Activated T-helper 17 cell treated with anti-CD3 and anti-CD28 coated beads, Interleukin-2, amount 50 U/mL, for 72 hours (primary cell): ENCODE measurements at regions not wholly inside any gene's neighbourhood (a gene's known extent, or its start where the extent isn't known, plus 50 kb on each side); places are given as distances from the start of the nearest gene placed in this dataset.

Experiments
- ATAC-seq: fragments of 150-1000 bp; cut with Tn5 transposase; replicated peaks from 2 replicates; pipeline ENCODE4 v1.10.0; 2021; ENCODE audit warnings: mild to moderate bottlenecking, moderate library complexity
- H3K27ac Mint-ChIP-seq: one replicate; pipeline ENCODE4 v1.8.0; 2022; ENCODE audit warnings: mixed read lengths
- H3K27me3 Mint-ChIP-seq: one replicate; pipeline ENCODE4 v1.8.0; 2022; ENCODE audit warnings: mixed read lengths
- H3K36me3 Mint-ChIP-seq: one replicate; pipeline ENCODE4 v1.8.0; 2022; ENCODE audit warnings: low read depth, mild to moderate bottlenecking, mixed read lengths
- H3K4me1 Mint-ChIP-seq: one replicate; pipeline ENCODE4 v1.8.0; 2022; ENCODE audit warnings: mixed read lengths
- H3K4me3 Mint-ChIP-seq: one replicate; pipeline ENCODE4 v1.8.0; 2022; ENCODE audit warnings: mild to moderate bottlenecking, mixed read lengths
- H3K9me3 Mint-ChIP-seq: one replicate; pipeline ENCODE4 v1.8.0; 2022; ENCODE audit warnings: mixed read lengths

DNA sequence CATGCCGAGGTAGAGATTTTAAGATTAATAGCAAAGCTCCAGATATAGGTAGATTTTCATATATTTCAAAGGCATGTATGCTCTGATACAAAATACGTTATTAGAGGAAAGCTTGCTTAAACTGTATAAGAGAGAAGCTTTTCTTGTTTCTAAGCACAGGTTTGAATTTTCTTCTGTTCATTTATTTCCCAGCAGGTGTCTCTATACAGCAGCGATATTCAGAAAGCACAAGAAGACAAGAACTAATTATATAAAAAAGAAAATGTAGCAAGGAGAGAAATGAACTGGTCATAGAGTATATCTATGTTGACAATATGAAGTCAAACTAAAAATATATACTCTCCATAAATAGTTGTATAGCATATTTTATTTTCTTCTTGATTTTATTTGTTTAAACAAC lies 307.4 kb upstream of the NOVA1 start:
- no peak overlapping the region for H3K27ac Mint-ChIP-seq
- H3K27me3 Mint-ChIP-seq, result no peaks in the 10 kb centered on the region
- H3K9me3 Mint-ChIP-seq, result peaks cover 8% of the 10 kb centered on the region
- H3K36me3 Mint-ChIP-seq, result no peaks in the 10 kb centered on the region
- ATAC-seq, result no peak
- no peaks in the 10 kb centered on the region for H3K4me1 Mint-ChIP-seq
- H3K4me3 Mint-ChIP-seq, result no peak overlapping the region

DNA sequence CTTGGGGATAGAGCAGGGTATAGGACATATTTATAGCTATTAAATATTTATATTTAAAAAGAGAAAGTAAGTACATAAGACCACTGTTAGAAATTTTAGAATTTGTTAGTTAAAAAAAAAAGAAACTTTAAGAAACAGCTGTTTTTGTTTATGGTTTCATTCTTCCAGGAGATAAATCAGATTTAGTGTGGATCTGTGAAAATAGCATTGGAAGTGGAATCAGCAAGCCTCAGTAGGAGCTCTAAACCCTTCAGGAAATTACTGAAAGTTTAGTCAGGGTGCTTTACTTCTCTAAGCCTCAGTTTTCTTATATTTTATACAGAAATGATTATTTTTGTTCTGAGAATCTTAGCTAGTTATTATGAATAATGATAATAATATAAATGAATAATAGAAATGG lies 316.0 kb upstream of the NOVA1 start:
- H3K36me3 Mint-ChIP-seq, result no peaks in the 10 kb centered on the region
- no peak for ATAC-seq
- no peaks in the 10 kb centered on the region for H3K4me1 Mint-ChIP-seq
- no peak overlapping the region for H3K4me3 Mint-ChIP-seq
- H3K27ac Mint-ChIP-seq, result no peak overlapping the region
- H3K9me3 Mint-ChIP-seq, result peaks cover 14% of the 10 kb centered on the region
- H3K27me3 Mint-ChIP-seq, result no peaks in the 10 kb centered on the region

DNA sequence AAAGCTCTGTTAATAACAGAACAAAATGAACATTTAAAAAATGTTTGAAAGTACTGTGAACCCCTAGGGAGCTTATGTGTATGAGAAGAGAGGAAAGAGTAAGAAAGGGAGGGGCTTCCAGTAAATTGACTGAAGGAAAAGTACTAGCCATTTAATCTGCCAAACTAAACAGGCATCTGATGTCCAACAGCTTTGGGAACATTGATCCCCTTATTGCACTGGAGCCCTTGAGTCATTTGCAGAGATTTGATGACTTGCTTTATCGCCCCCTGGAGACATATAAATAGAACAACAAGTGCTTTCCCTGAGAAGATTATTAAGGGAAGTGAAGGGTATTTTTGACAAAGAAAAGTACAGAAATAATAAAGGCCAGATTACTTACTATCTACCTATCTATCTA lies 319.3 kb upstream of the NOVA1 start:
- ATAC-seq, result no peak
- H3K4me1 Mint-ChIP-seq, result no peaks in the 10 kb centered on the region
- peaks cover 31% of the 10 kb centered on the region for H3K9me3 Mint-ChIP-seq
- no peaks in the 10 kb centered on the region for H3K36me3 Mint-ChIP-seq
- no peak overlapping the region for H3K27ac Mint-ChIP-seq
- H3K4me3 Mint-ChIP-seq, result no peak overlapping the region
- no peaks in the 10 kb centered on the region for H3K27me3 Mint-ChIP-seq

DNA sequence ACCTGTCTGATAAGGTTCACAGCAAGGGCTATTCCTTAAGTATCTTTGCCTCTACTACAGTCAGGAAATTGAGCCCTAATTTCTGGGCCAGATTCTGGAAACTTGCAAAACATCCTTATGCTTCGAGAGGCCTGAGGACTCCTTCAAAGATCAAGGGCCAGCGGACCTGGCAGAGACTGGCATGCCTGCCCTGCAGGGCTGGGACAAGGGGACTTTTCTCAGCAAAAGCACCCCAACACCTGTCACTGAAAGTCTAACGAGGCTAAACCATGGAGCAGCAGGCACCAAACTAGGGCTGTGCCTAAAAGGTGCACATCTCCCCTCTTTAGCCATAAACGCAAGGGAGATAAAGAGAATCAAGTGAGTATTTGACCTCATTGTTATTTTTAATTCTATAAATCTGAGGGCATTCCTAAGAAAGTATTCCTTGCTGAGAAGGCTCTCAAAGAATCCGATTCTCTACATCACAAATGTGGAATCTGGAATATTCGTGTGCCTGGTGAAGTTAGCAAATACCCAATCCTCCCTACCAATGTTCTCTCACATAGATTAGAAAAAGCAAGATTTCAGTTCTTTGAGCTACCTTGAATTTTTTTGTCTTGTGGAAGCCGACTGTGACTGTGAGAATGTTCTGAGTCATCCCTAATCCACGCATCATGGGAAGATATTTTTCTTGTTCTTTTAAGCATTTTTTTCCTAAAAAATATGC lies 328.2 kb upstream of the NOVA1 start:
- Mint-ChIP-seq H3K4me3 (no peak overlapping the region), H3K27ac (no peak overlapping the region), H3K36me3 (no peaks in the 10 kb centered on the region), H3K9me3 (peaks cover 10% of the 10 kb centered on the region), H3K4me1 (no peaks in the 10 kb centered on the region), H3K27me3 (no peaks in the 10 kb centered on the region)
- no peak for ATAC-seq

DNA sequence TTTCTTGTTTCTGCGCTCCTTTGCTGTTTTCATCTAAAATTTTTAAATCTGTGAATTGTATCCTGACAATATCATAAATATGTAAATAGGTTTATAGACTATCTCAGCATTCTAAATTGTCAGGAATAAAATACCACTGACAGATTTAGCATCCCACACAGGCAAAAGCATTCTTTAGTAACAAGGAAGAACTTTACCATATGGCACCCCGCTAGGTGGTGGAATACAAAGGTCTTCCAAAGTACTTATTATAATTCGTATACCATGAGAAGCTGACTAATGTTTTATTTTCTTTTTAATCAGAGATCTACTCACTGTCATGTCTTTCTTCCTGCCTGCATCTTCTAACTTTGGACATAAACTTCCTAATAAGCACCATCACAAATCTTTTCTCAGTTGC lies 328.8 kb upstream of the NOVA1 start:
- Mint-ChIP-seq H3K9me3 (peaks cover 6% of the 10 kb centered on the region), H3K27ac (no peak overlapping the region), H3K27me3 (no peaks in the 10 kb centered on the region), H3K4me3 (no peak overlapping the region), H3K4me1 (no peaks in the 10 kb centered on the region), H3K36me3 (no peaks in the 10 kb centered on the region)
- ATAC-seq, result no peak

DNA sequence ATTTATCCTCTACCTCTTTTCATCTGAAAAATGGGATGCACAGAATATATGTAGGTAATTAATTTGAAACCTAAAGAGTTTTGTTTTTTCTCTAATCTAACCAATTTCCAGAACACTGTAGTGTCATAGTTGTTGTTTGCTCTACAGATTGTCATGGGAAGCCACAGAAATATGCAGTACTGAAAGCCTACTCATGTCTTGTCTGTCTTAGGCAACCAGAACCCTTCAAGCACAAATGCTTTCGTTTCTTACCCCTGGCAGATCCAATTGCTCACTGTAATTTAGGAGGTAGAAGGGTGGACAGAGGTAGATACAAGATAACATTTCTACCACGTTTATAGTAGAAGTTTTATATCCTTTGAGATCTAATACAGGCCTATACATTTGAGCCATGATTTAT lies 330.2 kb upstream of the NOVA1 start:
- H3K4me3 Mint-ChIP-seq, result no peak overlapping the region
- no peaks in the 10 kb centered on the region for H3K27me3 Mint-ChIP-seq
- H3K4me1 Mint-ChIP-seq, result no peaks in the 10 kb centered on the region
- H3K9me3 Mint-ChIP-seq, result peaks cover 4% of the 10 kb centered on the region
- no peak overlapping the region for H3K27ac Mint-ChIP-seq
- no peaks in the 10 kb centered on the region for H3K36me3 Mint-ChIP-seq
- ATAC-seq, result no peak

DNA sequence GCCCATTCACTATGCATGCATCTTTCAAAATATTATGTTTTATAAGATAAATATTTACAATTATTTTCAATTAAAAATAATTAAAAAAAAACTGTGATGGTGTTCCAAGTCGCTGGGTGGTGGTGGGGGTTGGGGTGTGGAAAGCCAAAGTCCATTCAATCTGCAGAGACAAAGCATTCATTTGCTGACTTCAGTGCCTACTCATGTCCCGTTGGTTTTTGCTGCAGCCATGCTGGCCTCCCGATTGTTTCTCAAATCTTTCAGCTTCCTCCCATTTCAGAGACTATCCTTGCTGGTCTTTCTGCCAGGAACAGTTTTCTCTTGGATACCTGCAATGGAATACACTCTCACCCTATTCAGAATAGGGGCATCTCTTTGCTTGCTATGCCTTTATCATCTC lies 331.5 kb upstream of the NOVA1 start:
- Mint-ChIP-seq H3K9me3 (peaks cover 8% of the 10 kb centered on the region), H3K36me3 (no peaks in the 10 kb centered on the region), H3K4me3 (no peak overlapping the region), H3K27me3 (no peaks in the 10 kb centered on the region), H3K27ac (no peak overlapping the region), H3K4me1 (no peaks in the 10 kb centered on the region)
- no peak for ATAC-seq

DNA sequence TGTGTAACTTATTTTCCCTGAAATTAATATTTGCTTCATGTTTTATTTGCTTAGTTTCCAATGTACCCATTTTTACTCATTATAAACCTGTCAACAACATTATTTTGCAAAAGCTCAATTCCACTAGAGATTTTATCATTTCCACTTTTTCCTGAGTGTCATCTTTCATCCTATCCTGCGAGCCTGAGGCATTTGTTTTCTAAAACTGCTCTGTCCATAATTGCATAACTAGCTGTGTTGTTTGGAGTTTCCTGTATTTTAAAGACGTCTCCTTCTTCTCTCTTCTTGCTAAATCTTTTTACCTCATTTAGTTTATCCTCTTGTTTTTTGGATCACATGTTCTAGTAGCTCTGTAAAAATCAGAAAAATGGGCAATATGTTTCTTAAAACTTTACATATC lies 332.7 kb upstream of the NOVA1 start:
- no peak overlapping the region for H3K27ac Mint-ChIP-seq
- H3K36me3 Mint-ChIP-seq, result no peaks in the 10 kb centered on the region
- no peak overlapping the region for H3K4me3 Mint-ChIP-seq
- peaks cover 13% of the 10 kb centered on the region for H3K9me3 Mint-ChIP-seq
- ATAC-seq, result no peak
- no peaks in the 10 kb centered on the region for H3K27me3 Mint-ChIP-seq
- H3K4me1 Mint-ChIP-seq, result no peaks in the 10 kb centered on the region

DNA sequence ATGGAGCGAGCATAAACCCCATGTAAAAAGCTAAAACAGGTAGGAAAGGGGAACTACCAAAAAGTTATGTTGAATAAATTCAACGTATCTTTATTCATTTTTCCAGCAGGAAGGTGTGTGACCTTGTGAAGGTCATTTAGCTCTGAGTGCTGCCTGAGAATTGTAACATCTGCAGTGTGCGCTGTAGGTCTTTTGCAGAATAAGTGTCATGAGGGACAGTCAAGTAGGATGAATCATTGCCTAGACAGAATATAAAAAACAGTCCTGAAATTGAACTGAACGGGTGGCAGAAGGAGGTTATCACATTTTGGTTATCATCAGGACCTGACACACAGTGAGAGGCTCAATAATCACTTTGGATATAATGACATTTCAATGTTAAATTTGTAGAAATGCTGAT lies 334.8 kb upstream of the NOVA1 start:
- no peak for ATAC-seq
- Mint-ChIP-seq H3K27me3 (no peaks in the 10 kb centered on the region), H3K27ac (no peak overlapping the region), H3K4me3 (no peak overlapping the region), H3K9me3 (peaks cover 14% of the 10 kb centered on the region), H3K4me1 (no peaks in the 10 kb centered on the region), H3K36me3 (no peaks in the 10 kb centered on the region)

DNA sequence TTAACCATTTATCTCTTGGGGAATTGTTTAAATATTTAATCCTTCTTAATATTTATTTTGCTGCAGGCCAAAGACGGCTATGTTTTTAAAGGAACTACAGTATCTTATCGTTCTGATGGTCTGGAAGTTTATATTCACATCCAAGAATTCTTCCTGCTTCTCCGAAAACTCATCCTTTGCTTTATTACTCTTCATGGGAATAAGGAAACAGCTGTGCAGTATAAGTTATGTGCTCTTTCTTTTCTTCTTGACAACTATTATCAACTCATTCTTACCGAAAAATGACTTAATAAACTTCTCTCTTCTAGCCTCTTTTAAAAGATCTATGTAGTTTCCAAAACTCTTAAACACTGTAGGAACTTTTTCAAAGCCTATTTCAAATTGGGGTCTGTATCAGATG lies 335.6 kb upstream of the NOVA1 start:
- Mint-ChIP-seq H3K9me3 (peaks cover 10% of the 10 kb centered on the region), H3K4me1 (no peaks in the 10 kb centered on the region), H3K27me3 (no peaks in the 10 kb centered on the region), H3K27ac (no peak overlapping the region), H3K36me3 (no peaks in the 10 kb centered on the region), H3K4me3 (no peak overlapping the region)
- no peak for ATAC-seq

DNA sequence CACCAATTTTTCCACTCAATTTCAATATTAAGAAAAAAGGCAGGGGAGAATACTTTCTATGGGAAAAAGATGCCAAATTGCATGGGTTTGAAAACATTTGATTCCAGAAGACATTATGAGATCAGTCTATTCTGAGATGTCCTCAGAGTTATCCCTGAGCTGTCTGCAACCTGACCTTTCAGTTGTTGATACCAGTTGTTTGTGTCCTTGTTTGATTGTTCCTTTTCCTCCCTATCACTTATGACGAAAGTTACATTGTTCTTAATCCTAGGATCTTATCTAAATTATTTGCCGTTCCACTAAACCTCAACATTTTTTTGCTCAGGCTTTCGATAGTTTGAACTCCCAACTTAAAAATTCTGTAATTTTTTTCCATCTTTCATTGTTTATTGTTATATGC lies 336.3 kb upstream of the NOVA1 start:
- Mint-ChIP-seq H3K27me3 (no peaks in the 10 kb centered on the region), H3K36me3 (no peaks in the 10 kb centered on the region), H3K9me3 (peaks cover 10% of the 10 kb centered on the region), H3K4me1 (no peaks in the 10 kb centered on the region), H3K27ac (no peak overlapping the region), H3K4me3 (no peak overlapping the region)
- no peak for ATAC-seq

DNA sequence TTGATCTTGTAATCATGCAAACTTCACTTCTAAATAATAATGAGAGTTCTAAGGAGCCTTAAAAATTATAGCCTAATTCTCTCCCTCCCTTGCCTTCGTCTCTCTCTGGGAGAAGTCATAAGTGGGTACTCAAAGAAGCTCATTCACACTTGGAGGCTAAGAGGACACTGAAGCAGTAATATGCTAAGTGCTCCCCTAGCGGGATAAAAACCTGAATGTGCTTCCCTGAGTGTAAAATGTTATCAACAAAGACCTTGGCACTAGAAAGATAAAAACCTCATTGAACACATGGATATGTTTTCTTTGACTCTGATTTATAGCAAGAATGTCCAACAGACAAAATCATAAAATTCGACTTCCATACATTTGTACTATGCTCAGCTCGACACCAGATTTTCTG lies 337.9 kb upstream of the NOVA1 start:
- Mint-ChIP-seq H3K9me3 (peaks cover 18% of the 10 kb centered on the region), H3K27me3 (no peaks in the 10 kb centered on the region)

DNA sequence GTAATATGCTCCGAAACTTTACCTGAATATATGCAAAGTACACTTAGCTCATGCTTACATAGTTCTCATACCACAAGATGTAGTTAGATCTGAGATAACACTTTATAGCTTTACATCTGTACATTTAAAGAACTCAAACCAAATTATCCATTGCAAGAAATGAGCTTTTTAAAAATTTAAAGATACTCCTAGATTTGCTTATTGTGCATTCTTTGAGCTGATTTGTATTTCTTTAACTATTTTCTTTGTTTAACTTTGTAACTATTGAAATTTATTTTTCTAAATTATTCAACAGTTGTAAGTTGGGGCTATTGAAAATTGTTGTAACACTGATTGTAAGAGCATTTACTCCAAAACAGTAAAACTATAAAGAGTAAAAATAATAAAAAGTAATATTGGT lies 340.2 kb upstream of the NOVA1 start:
- Mint-ChIP-seq H3K27me3 (no peaks in the 10 kb centered on the region), H3K27ac (no peak overlapping the region), H3K9me3 (peaks cover 25% of the 10 kb centered on the region), H3K4me1 (no peaks in the 10 kb centered on the region), H3K36me3 (no peaks in the 10 kb centered on the region), H3K4me3 (no peak overlapping the region)
- ATAC-seq, result no peak

More for the DNA sequence above, 337.9 kb upstream of the NOVA1 start:
- ATAC-seq, result no peak
- H3K4me1 Mint-ChIP-seq, result no peaks in the 10 kb centered on the region
- no peak overlapping the region for H3K27ac Mint-ChIP-seq
- no peak overlapping the region for H3K4me3 Mint-ChIP-seq
- no peaks in the 10 kb centered on the region for H3K36me3 Mint-ChIP-seq

DNA sequence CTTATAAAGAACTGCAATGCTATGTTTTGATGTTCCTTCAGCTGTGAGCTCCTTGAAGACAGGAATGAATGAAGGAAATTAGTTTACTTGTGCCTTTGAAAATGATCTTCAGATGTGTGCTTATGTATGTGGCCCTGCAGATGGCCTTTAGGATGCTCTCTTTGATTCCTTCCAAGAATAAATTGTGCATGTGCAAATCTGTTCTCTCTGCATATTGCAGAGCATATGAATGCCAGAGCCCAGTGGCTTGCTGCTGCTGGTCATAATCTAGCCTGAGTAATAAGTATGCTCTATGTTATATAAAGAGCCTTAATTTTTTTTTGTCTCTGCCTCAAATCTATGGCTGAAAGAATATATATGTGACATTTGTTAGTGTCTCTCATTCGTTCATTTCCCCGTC lies 341.9 kb upstream of the NOVA1 start:
- Mint-ChIP-seq H3K4me3 (no peak overlapping the region), H3K27me3 (no peaks in the 10 kb centered on the region), H3K9me3 (peaks cover 29% of the 10 kb centered on the region), H3K36me3 (no peaks in the 10 kb centered on the region), H3K27ac (no peak overlapping the region), H3K4me1 (no peaks in the 10 kb centered on the region)
- no peak for ATAC-seq

DNA sequence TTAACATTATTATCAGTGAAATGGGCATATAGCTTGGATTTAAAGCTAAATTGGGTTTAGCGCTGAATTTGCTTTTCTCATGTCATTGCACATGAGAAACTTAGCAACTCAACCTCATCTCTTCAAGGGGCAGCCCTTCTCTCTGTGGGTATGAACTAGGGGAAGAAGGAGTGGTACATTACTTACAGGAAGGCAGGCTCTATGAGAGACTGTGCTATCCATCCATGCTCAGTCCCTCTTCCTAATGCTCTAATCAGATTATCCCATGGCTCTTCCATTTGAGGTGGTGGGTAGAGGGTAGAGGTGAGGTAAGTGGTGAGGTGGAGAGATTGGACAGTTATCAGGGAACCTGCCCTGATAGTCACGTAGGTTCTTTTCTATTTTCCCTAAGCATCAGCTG lies 343.7 kb upstream of the NOVA1 start:
- no peaks in the 10 kb centered on the region for H3K4me1 Mint-ChIP-seq
- no peak overlapping the region for H3K4me3 Mint-ChIP-seq
- H3K27ac Mint-ChIP-seq, result no peak overlapping the region
- H3K9me3 Mint-ChIP-seq, result peaks cover 25% of the 10 kb centered on the region
- no peaks in the 10 kb centered on the region for H3K27me3 Mint-ChIP-seq
- no peak for ATAC-seq
- H3K36me3 Mint-ChIP-seq, result no peaks in the 10 kb centered on the region

DNA sequence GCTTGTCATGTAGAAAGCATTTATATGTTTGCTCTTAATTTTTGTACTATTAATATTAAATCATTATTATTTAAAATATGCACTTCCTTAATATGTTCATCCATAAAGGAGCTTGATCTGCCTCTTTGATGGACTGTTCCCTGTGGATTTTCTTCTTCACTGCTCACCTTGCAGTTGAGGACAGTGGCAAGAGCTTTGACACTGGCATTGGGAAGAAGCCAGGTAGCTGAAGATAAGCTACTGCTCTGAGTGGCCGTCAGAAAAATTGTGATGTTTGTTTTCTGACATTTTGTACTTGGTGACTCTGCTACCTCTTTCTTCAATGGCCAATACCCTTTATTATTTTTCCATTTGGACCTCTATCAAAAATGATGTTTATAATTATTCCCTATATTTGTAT lies 349.4 kb upstream of the NOVA1 start:
- no peak overlapping the region for H3K27ac Mint-ChIP-seq
- peaks cover 15% of the 10 kb centered on the region for H3K9me3 Mint-ChIP-seq
- ATAC-seq, result no peak
- no peaks in the 10 kb centered on the region for H3K36me3 Mint-ChIP-seq
- H3K4me1 Mint-ChIP-seq, result no peaks in the 10 kb centered on the region
- no peak overlapping the region for H3K4me3 Mint-ChIP-seq
- H3K27me3 Mint-ChIP-seq, result no peaks in the 10 kb centered on the region
